Transverse colon (tissue), 3 donors: ENCODE measurements at regions not wholly inside any gene's neighbourhood (a gene's known extent, or its start where the extent isn't known, plus 50 kb on each side); places are given as distances from the start of the nearest gene placed in this dataset.

Experiments
- CTCF ChIP-seq, 5 experiments: fragments of 200-600 bp in 3 of 5; fragments of 450-650 bp in 2 of 5; sonication (generic) in 3 of 5; IDR thresholded peaks; 1 replicate in 2 of 5; 2 replicates in 3 of 5; pipeline ENCODE4 v1.5.1; 2016 to 2017; ENCODE audit warnings: antibody characterized with exemption in 5 of 5, inconsistent platforms in 3 of 5, mild to moderate bottlenecking in 2 of 5, moderate library complexity in 1 of 5
- EP300 ChIP-seq: sonication (generic); formaldehyde crosslinking; IDR thresholded peaks from one replicate; pipeline ENCODE4 v1.6.1; 2017; ENCODE audit warnings: antibody characterized with exemption, low read depth
- POLR2A ChIP-seq: fragments of 450-650 bp; IDR thresholded peaks from one replicate; pipeline ENCODE4 v1.6.1; 2016; ENCODE audit warnings: antibody characterized with exemption, mild to moderate bottlenecking, moderate library complexity

GRCh38 chr3:177609613-177610012, 412.3 kb upstream of the TBL1XR1 start:
- no peak for TF ChIP-seq POLR2A
- no peak for TF ChIP-seq CTCF (IDR thresholded peaks at IDR 0.05)
- no peak for TF ChIP-seq EP300
